ENCODE measurements at regions not wholly inside any gene's neighbourhood (a gene's known extent, or its start where the extent isn't known, plus 50 kb on each side); places are given as distances from the start of the nearest gene placed in this dataset.

DNA sequence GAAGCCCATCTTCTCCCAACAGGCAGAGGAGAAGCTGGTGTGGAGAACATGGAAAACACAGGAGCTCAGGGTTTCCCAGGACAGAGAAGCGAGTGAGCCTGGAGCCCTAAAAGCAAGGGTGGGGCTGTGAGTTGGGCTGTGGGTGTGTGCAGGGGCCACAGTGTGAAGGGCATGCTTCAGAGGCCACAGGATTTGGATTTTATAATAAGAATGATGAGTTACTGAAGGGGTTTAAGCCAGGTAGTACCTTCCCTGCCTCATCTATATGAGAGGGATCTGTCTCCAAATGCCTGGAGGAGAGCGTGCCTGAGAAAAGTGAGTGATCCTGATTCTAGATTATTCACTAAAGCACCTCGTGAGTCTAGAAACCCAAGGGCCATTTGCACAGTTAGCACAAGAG is 106.8 kb downstream of the VPREB1 start:
- TF ChIP-seq, protein P1, sequence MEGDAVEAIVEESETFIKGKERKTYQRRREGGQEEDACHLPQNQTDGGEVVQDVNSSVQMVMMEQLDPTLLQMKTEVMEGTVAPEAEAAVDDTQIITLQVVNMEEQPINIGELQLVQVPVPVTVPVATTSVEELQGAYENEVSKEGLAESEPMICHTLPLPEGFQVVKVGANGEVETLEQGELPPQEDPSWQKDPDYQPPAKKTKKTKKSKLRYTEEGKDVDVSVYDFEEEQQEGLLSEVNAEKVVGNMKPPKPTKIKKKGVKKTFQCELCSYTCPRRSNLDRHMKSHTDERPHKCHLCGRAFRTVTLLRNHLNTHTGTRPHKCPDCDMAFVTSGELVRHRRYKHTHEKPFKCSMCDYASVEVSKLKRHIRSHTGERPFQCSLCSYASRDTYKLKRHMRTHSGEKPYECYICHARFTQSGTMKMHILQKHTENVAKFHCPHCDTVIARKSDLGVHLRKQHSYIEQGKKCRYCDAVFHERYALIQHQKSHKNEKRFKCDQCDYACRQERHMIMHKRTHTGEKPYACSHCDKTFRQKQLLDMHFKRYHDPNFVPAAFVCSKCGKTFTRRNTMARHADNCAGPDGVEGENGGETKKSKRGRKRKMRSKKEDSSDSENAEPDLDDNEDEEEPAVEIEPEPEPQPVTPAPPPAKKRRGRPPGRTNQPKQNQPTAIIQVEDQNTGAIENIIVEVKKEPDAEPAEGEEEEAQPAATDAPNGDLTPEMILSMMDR (IDR thresholded peaks at IDR 0.05; ENCODE audit: low read depth, low read length), result no peak
- Histone ChIP-seq H3K9me3 (ENCODE audit: control insufficient read depth, insufficient read depth, low read length) (no peaks in the 10 kb centered on the region), H3K27me3 (ENCODE audit: control insufficient read depth, insufficient read depth, low read length) (peaks cover 19% of the 10 kb centered on the region), H3K4me3 (ENCODE audit: low read depth, low read length) (no peak overlapping the region), H3K27ac (ENCODE audit: low read depth, low read length) (no peak overlapping the region)
- POLR2A ChIA-PET, result no interaction called here
- no peak for DNase-seq (ENCODE audit: low read depth, low spot score)
- CTCF ChIA-PET, result interaction anchor here (1.0 kb wide), 1 partner anchor 139 kb away, joined by 3 read pairs; no protein-coding TSS in a partner anchor

DNA sequence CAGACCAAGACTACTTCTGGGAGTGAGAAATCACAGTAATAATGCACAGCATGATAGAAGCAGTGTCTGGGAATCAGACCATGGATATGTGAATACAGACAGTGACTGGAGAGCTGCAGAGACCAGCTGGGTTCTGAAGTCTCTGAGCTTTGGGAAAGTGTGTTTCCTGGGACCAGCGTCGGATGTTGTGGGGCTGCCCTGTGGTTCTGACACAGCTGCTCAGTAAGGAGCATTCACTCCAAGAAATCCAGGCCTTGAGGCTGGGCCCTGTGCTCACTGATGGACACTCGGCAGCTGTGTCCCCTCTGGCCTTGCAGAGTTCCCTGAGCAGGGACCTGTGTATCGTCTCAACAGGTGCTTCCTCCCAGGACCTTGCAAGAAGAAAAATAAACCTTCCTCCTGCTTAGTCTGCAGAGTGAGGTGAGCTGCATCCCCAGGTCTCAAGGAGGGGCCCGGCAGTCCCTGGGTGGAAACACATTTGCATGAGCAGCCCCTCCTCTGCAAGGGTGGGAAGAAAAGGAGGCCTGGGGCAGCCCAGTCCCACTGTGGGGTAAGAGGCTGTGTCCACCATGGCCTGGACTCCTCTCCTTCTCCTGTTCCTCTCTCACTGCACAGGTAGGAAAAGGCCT is 107.9 kb downstream of the VPREB1 start:
- ChIA-PET CTCF (no interaction called here), POLR2A (no interaction called here)
- H3K27me3 ChIP-seq (ENCODE audit: control insufficient read depth, insufficient read depth, low read length), result peaks cover 17% of the 10 kb centered on the region
- H3K27ac ChIP-seq (ENCODE audit: low read depth, low read length), result no peak overlapping the region
- no peak for DNase-seq (ENCODE audit: low read depth, low spot score)
- TF ChIP-seq, protein P1 (IDR thresholded peaks at IDR 0.05; ENCODE audit: low read depth, low read length), result no peak
- no peaks in the 10 kb centered on the region for H3K9me3 ChIP-seq (ENCODE audit: control insufficient read depth, insufficient read depth, low read length)
- no peak overlapping the region for H3K4me3 ChIP-seq (ENCODE audit: low read depth, low read length)

DNA sequence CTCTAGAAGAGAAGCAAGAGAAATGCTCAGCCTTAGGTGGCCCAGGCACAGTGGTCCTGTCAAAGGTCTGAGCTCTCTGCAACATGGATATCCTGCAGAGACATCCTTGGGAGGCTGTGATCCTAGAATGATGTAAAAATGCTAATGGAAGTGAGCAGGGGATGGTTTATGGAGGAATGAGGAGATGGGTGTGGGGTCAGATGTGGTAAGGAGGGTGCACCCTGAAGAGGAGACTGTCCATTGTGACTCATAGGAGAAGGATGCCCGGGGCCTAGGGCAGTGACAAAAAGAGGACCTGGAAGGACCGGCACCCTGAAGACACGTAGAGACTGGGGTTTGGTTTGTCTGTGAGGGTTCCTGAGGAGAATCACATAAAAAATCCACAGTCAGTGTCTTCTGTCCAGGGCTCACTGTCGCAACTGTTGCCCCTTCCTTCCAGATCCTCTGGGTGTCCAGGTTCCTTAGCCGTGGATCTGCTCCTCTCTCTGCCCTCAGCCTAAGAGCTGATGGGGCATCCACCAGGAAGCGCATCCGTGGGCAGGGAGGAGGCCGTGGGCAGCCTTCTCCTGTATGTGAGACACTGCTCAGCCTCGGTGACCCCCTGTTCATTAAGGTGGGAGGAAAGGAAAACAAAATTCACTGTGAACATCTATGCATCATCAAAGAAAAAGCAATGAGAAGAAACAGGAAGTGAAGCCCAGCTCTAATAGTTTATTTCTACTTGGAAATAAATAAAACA is 110.7 kb downstream of the VPREB1 start:
- Histone ChIP-seq H3K27ac (ENCODE audit: low read depth, low read length) (no peak overlapping the region), H3K4me3 (ENCODE audit: low read depth, low read length) (no peak overlapping the region), H3K27me3 (ENCODE audit: control insufficient read depth, insufficient read depth, low read length) (peaks cover 13% of the 10 kb centered on the region), H3K9me3 (ENCODE audit: control insufficient read depth, insufficient read depth, low read length) (no peaks in the 10 kb centered on the region)
- TF ChIP-seq, protein P1 (IDR thresholded peaks at IDR 0.05; ENCODE audit: low read depth, low read length), result no peak
- ChIA-PET POLR2A (no interaction called here), CTCF (no interaction called here)
- DNase-seq (ENCODE audit: low read depth, low spot score), result no peak

DNA sequence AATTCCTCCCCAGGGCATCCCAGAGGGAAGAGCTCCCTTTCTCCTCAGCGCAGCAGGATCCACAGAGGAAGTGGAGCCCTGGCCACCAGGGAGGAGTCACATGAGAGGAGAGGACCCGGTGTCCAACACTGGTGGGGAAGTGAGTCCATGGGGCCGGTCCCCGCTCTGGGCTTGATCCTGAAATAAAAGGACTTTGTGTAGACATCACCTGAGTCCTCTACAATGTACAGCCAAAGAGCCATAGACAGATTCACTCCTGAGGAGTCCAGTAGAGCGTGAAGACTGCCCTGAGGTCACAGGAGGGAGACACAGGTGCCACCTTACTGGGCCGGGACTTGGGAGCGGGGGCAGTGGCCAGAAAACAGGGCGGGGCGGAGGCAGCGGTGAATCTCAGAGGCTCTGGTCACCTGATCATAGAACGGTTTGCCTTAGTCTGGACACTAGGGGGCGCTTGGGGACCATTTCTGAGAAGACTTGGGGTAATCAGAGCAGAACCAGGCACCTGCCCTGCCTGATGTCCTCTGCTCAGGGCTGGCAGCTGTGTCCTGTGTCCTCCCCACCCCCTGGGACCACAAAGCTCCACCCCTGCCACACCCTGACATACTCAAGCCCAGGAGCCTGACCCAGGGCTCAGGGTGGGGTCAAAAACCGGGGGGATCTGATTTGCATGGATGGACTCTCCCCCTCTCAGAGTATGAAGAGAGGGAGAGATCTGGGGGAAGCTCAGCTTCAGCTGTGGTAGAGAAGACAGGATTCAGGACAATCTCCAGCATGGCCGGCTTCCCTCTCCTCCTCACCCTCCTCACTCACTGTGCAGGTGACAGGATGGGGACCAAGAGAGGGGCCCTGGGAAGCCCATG is 112.7 kb downstream of the VPREB1 start:
- ChIA-PET POLR2A (no interaction called here), CTCF (interaction anchor here (0.9 to 1.1 kb wide), 2 partner anchors 10 to 73 kb away, joined by 4 to 8 read pairs; no protein-coding TSS in a partner anchor)
- Histone ChIP-seq H3K4me3 (ENCODE audit: low read depth, low read length) (no peak overlapping the region), H3K9me3 (ENCODE audit: control insufficient read depth, insufficient read depth, low read length) (no peaks in the 10 kb centered on the region), H3K27ac (ENCODE audit: low read depth, low read length) (no peak overlapping the region), H3K27me3 (ENCODE audit: control insufficient read depth, insufficient read depth, low read length) (peaks cover 10% of the 10 kb centered on the region)
- peak; percentile 3 for DNase-seq (ENCODE audit: low read depth, low spot score)
- TF ChIP-seq, protein P1 (IDR thresholded peaks at IDR 0.05; ENCODE audit: low read depth, low read length), result peak; percentile 58
